ENCODE measurements at regions not wholly inside any gene's neighbourhood (a gene's known extent, or its start where the extent isn't known, plus 50 kb on each side); places are given as distances from the start of the nearest gene placed in this dataset.
"Not testable (repeated sequence)": the region's sequence is repeated elsewhere in the genome, so short reads cannot be mapped to it uniquely, and the experiment has no call there.

- H3K4me3 ChIP-seq (ENCODE audit: low read depth, low read length), result no peak overlapping the region
Observed at GRCh38 chr4:160570271-160570670, 1467.4 kb downstream of the RAPGEF2 start.

GRCh38 chr4:160574272-160574671, 1471.4 kb downstream of the RAPGEF2 start:
- not testable (repeated sequence) for H3K4me3 ChIP-seq (ENCODE audit: low read depth, low read length); DNase-seq (ENCODE audit: low read depth)

More at GRCh38 chr4:160570271-160570670, 1467.4 kb downstream of the RAPGEF2 start:
- DNase-seq (ENCODE audit: low read depth), result no peak
- no peak for TF ChIP-seq CTCF (IDR thresholded peaks at IDR 0.05; ENCODE audit: insufficient read depth, low read length)

GRCh38 chr4:160580581-160580980, 1477.7 kb downstream of the RAPGEF2 start:
- no peak overlapping the region for H3K4me3 ChIP-seq (ENCODE audit: low read depth, low read length)
- no peak for TF ChIP-seq CTCF (IDR thresholded peaks at IDR 0.05; ENCODE audit: insufficient read depth, low read length)

GRCh38 chr4:160592258-160592657, 1489.4 kb downstream of the RAPGEF2 start:
- no peak for TF ChIP-seq CTCF (IDR thresholded peaks at IDR 0.05; ENCODE audit: insufficient read depth, low read length)
- DNase-seq (ENCODE audit: low read depth), result no peak
- H3K4me3 ChIP-seq (ENCODE audit: low read depth, low read length), result no peak overlapping the region

More at GRCh38 chr4:160580581-160580980, 1477.7 kb downstream of the RAPGEF2 start:
- no peak for DNase-seq (ENCODE audit: low read depth)

- H3K4me3 ChIP-seq (ENCODE audit: low read depth, low read length), result no peak overlapping the region
- TF ChIP-seq CTCF (IDR thresholded peaks at IDR 0.05; ENCODE audit: insufficient read depth, low read length), result no peak
- DNase-seq (ENCODE audit: low read depth), result no peak
Observed at GRCh38 chr4:160595646-160596045, 1492.8 kb downstream of the RAPGEF2 start.

GRCh38 chr4:160604541-160604940, 1501.7 kb downstream of the RAPGEF2 start:
- DNase-seq (ENCODE audit: low read depth), result no peak
- no peak for TF ChIP-seq CTCF (IDR thresholded peaks at IDR 0.05; ENCODE audit: insufficient read depth, low read length)
- no peak overlapping the region for H3K4me3 ChIP-seq (ENCODE audit: low read depth, low read length)

GRCh38 chr4:160611181-160611580, 1508.3 kb downstream of the RAPGEF2 start:
- no peak overlapping the region for H3K4me3 ChIP-seq (ENCODE audit: low read depth, low read length)
- no peak for TF ChIP-seq CTCF (IDR thresholded peaks at IDR 0.05; ENCODE audit: insufficient read depth, low read length)
- no peak for DNase-seq (ENCODE audit: low read depth)

Measured in fibroblast of the aortic adventitia (primary cell).